Mucosa of descending colon (tissue), 3 donors: ENCODE measurements at regions not wholly inside any gene's neighbourhood (a gene's known extent, or its start where the extent isn't known, plus 50 kb on each side); places are given as distances from the start of the nearest gene placed in this dataset.

Experiments
- ATAC-seq: fragments of 200-7000 bp; cut with Tn5 transposase; one replicate; pipeline ENCODE4 v1.9.1; 2020; ENCODE audit warnings: mild to moderate bottlenecking, moderate library complexity
- DNase-seq, 3 donors: peaks; one replicate each; pipeline ENCODE4 v3.0.0-alpha.2; 2020
- H3K36me3 ChIP-seq: fragments of 200-600 bp; one replicate; pipeline ENCODE4 v1.8.0; 2021; ENCODE audit warnings: low read depth, mild to moderate bottlenecking
- H3K4me1 ChIP-seq: fragments of 200-600 bp; one replicate; pipeline ENCODE4 v1.8.0; 2021; ENCODE audit warnings: low read depth, mild to moderate bottlenecking
- H3K4me3 ChIP-seq: fragments of 200-600 bp; one replicate; pipeline ENCODE4 v1.8.0; 2021; ENCODE audit warnings: mild to moderate bottlenecking
- H3K9me3 ChIP-seq: fragments of 200-600 bp; one replicate; pipeline ENCODE4 v1.8.0; 2021; ENCODE audit warnings: mild to moderate bottlenecking
- CTCF ChIP-seq: fragments of 200-600 bp; IDR thresholded peaks from one replicate; pipeline ENCODE4 v1.8.0; 2022; ENCODE audit warnings: antibody characterized with exemption, mild to moderate bottlenecking
- intact Hi-C, 2 donors: fragments of 100-400 bp; cut with DNase I in 1 of 2; cut with micrococcal nuclease in 1 of 2; formaldehyde crosslinking; loops; one replicate each; pipeline versions ENCODE4 v1.11.0 to v1.11.1; 2022; cut with DNase I, micrococcal nuclease
- donor health status: DM: no; HTN: no; CAD: no; lungs with moderate emphysema.
- donor health status: DM: no; HTN: no; CAD: no.
- donor health status: DM: no; HTN: yes; CAD: no.

GRCh38 chr17:63150490-63150889 lies 184.5 kb downstream of the TANC2 start:
- no peaks in the 10 kb centered on the region for H3K36me3 ChIP-seq
- H3K9me3 ChIP-seq: no peaks in the 10 kb centered on the region
- no peak overlapping the region for H3K4me3 ChIP-seq
- ATAC-seq (no peak), DNase-seq (no peak)
- TF ChIP-seq CTCF: no peak
- no peaks in the 10 kb centered on the region for H3K4me1 ChIP-seq
- intact Hi-C loops: no loop called here

GRCh38 chr17:63150994-63151464 lies 185.0 kb downstream of the TANC2 start:
- intact Hi-C loops: no loop called here
- H3K4me1 ChIP-seq: no peaks in the 10 kb centered on the region
- ATAC-seq (no peak), DNase-seq (no peak)
- no peaks in the 10 kb centered on the region for H3K36me3 ChIP-seq
- no peaks in the 10 kb centered on the region for H3K9me3 ChIP-seq
- H3K4me3 ChIP-seq: no peak overlapping the region
- no peak for TF ChIP-seq CTCF

- Histone ChIP-seq H3K9me3 (no peaks in the 10 kb centered on the region), H3K36me3 (no peaks in the 10 kb centered on the region), H3K4me3 (no peak overlapping the region), H3K4me1 (no peaks in the 10 kb centered on the region)
- no peak for TF ChIP-seq CTCF
- intact Hi-C loops: no loop called here
- DNase-seq: no peak
- no peak for ATAC-seq
These were observed 186.0 kb downstream of the TANC2 start for GRCh38 chr17:63151941-63152523.

- Histone ChIP-seq H3K4me3 (no peak overlapping the region), H3K9me3 (no peaks in the 10 kb centered on the region), H3K4me1 (no peaks in the 10 kb centered on the region), H3K36me3 (no peaks in the 10 kb centered on the region)
- no peak for DNase-seq
- TF ChIP-seq CTCF: no peak
- intact Hi-C loops: no loop called here
- no peak for ATAC-seq
These were observed 187.5 kb downstream of the TANC2 start for GRCh38 chr17:63153488-63153887.

- intact Hi-C loops: no loop called here
- no peaks in the 10 kb centered on the region for H3K36me3 ChIP-seq
- ATAC-seq: no peak
These were observed 188.7 kb downstream of the TANC2 start for GRCh38 chr17:63154586-63155244.

More at GRCh38 chr17:63154586-63155244, 188.7 kb downstream of the TANC2 start:
- TF ChIP-seq CTCF: no peak
- Histone ChIP-seq H3K4me1 (no peaks in the 10 kb centered on the region), H3K4me3 (no peak overlapping the region), H3K9me3 (no peaks in the 10 kb centered on the region)
- no peak for DNase-seq
